KOPT-K1 (cell line): ENCODE measurements at regions not wholly inside any gene's neighbourhood (a gene's known extent, or its start where the extent isn't known, plus 50 kb on each side); places are given as distances from the start of the nearest gene placed in this dataset.
A peak's percentile ranks its signal among the peaks of the same experiment; 100 is the strongest.

Source experiments
- H3K27ac ChIP-seq: fragments of 200-600 bp; sonication (generic); 2 replicates; pipeline ENCODE4 v1.5.1; 2016; ENCODE audit warnings: antibody characterized with exemption, mild to moderate bottlenecking, low read depth, low read length; ENCODE audit not compliant: poor library complexity, severe bottlenecking
- H3K36me3 ChIP-seq: fragments of 200-600 bp; sonication (generic); 2 replicates; pipeline ENCODE4 v1.5.1; 2017; ENCODE audit warnings: antibody characterized with exemption, mild to moderate bottlenecking, low read length, moderate library complexity; ENCODE audit not compliant: insufficient read depth
- H3K9me3 ChIP-seq: fragments of 200-600 bp; sonication (generic); 2 replicates; pipeline ENCODE4 v1.5.1; 2017; ENCODE audit warnings: antibody characterized with exemption, low read length, mild to moderate bottlenecking; ENCODE audit not compliant: insufficient read depth, poor library complexity, severe bottlenecking

GRCh38 chr15:70385711-70386110 lies 288.0 kb upstream of the TLE3 start:
- Histone ChIP-seq H3K27ac (no peak overlapping the region), H3K36me3 (no peaks in the 10 kb centered on the region), H3K9me3 (peaks cover 9% of the 10 kb centered on the region)

DNA sequence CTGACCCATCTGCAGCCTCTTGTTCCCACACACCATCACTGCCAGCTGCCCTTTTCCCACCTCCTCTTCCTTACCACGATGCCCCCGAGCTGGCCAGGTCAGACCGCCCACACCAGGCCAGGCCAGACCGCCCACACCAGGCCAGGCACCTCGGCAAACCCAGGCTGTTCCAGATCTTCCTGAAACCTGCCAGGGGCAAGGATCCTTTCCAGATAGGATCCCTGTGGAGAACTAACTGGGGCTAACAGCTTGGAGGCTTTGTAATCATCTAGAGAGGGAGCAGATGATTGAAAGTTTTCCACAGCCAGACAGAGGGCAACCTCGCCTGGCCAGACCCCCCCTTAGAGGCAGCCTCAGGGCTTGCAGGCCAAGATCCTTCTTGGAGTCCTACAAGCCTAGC lies 287.3 kb upstream of the TLE3 start:
- Histone ChIP-seq H3K9me3 (peaks cover 8% of the 10 kb centered on the region), H3K27ac (no peak overlapping the region), H3K36me3 (no peaks in the 10 kb centered on the region)

- no peaks in the 10 kb centered on the region for H3K36me3 ChIP-seq
- H3K9me3 ChIP-seq: peaks cover 8% of the 10 kb centered on the region
- H3K27ac ChIP-seq: no peak overlapping the region
These were observed 286.1 kb upstream of the TLE3 start for GRCh38 chr15:70383856-70384255.

DNA sequence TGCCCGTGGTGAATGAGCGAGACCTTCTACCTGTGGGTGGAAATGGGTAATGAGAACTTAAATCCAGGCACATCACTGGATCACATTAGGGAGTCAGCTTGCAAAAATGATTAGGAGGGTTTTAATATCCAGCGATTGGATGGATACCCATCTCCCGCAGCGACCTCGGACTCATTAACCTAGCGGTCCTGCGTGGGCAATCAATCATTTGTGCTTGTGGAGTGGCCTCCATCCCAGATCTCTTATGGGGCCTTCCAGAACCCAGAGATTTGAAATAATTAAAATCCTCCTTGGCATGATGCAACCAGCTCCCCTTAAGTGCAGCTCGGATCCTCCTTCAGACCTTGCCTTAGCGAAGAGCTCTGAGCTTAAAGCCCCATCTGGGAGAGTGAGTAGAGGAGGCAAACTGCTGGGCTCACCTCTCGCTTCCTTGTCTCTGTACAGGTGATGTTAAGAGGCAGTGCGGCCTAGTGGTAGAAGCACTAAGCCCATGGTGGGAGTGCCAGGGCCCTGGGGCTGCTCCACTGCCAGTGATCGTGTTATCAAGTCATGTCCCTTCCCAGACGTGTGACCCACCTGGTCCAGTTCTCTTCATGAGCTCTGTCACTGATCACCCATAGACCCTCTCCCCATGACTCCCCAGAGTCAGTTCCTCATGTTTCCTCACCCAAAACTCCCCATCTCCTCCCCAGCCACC lies 285.2 kb upstream of the TLE3 start:
- Histone ChIP-seq H3K9me3 (peaks cover 8% of the 10 kb centered on the region), H3K36me3 (no peaks in the 10 kb centered on the region), H3K27ac (no peak overlapping the region)

DNA sequence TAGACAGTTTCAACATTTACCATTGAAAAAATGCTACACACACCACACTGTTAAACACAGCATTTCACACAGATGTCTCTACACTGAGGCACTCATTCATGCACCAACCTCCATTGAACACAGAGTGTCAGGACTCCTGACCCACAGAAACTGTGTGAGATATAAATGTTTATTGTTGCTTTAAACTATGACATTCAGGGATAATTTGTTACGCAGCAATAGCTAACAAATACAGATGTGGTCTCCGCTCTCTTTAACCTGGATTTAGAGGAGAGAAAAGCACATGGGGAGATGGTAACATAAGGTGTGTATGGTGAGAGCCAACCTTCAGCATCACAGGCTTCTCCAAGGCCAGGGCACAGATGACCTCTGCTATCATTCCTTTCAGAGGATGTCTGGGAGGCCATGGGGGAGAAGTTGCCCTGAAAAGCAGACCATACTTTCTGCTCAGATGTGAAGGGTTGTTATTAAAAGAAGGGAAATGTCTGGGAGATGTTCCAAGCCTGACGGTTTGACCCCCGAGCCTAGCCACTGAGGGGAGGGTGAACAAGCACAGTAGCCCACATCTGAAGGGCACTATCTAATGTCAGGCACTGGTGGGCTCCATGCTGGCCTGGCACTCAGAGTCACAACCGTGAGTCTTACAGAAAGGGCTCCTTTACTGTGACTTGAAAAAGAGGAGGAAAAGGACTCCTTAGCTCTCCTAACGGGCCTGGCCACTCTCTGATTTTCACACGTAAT lies 284.5 kb upstream of the TLE3 start:
- Histone ChIP-seq H3K36me3 (no peaks in the 10 kb centered on the region), H3K9me3 (peaks cover 8% of the 10 kb centered on the region), H3K27ac (no peak overlapping the region)

DNA sequence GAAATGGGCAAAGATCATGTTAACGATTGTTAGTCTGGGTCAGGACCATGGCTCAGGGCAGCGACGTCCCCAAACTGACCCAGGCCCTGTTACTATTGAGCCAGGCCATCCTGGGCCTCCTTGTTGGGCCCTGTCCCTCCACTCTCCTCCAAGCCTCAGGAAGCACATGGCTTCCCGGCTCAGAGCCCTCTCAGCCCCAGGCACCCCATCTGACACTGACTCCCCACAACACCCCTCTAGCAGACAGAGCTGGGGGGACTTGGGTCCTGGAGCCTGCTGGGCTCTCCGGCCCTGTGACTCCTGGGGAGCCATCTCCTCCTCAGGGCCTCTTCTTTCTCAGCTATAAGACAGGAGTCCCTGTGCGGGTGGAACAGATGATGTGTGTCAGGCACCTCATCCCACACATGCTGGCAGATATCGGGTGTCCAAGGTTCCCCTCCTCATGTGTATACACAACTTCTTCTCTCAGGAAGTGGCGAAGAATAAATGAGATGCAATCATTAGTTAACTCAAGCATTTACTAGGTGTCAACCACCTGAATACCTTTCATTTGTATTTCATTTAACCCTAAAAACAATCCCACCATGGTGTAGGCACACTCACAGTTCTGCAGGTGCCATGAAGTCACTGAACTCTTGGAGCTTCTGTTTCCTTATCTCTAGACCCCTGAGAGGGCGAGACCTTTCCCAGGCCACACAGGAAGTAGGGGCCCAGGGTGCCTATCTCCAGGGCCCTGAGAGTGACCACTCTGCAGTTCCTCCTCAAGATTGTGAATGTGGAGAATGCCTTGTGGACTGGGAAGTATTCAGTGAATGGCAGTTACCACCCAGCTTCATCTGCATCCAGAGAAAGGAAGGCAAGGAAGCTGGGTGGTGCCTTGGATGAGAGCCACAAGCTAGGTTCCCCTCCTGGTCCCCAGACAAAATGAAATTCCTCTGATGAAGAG lies 282.5 kb upstream of the TLE3 start:
- H3K36me3 ChIP-seq: no peaks in the 10 kb centered on the region
- peaks cover 8% of the 10 kb centered on the region for H3K9me3 ChIP-seq
- H3K27ac ChIP-seq: peak overlapping the region; percentile 63

- Histone ChIP-seq H3K27ac (peak overlapping the region; percentile 63), H3K36me3 (no peaks in the 10 kb centered on the region), H3K9me3 (peaks cover 8% of the 10 kb centered on the region)
These were observed 281.4 kb upstream of the TLE3 start for GRCh38 chr15:70379134-70379533.

GRCh38 chr15:70378126-70379031 lies 280.7 kb upstream of the TLE3 start:
- peak overlapping the region; percentile 63 for H3K27ac ChIP-seq
- peaks cover 8% of the 10 kb centered on the region for H3K9me3 ChIP-seq
- no peaks in the 10 kb centered on the region for H3K36me3 ChIP-seq

GRCh38 chr15:70376929-70377691 lies 279.4 kb upstream of the TLE3 start:
- H3K27ac ChIP-seq: peak overlapping the region; percentile 51
- peaks cover 6% of the 10 kb centered on the region for H3K9me3 ChIP-seq
- H3K36me3 ChIP-seq: no peaks in the 10 kb centered on the region

DNA sequence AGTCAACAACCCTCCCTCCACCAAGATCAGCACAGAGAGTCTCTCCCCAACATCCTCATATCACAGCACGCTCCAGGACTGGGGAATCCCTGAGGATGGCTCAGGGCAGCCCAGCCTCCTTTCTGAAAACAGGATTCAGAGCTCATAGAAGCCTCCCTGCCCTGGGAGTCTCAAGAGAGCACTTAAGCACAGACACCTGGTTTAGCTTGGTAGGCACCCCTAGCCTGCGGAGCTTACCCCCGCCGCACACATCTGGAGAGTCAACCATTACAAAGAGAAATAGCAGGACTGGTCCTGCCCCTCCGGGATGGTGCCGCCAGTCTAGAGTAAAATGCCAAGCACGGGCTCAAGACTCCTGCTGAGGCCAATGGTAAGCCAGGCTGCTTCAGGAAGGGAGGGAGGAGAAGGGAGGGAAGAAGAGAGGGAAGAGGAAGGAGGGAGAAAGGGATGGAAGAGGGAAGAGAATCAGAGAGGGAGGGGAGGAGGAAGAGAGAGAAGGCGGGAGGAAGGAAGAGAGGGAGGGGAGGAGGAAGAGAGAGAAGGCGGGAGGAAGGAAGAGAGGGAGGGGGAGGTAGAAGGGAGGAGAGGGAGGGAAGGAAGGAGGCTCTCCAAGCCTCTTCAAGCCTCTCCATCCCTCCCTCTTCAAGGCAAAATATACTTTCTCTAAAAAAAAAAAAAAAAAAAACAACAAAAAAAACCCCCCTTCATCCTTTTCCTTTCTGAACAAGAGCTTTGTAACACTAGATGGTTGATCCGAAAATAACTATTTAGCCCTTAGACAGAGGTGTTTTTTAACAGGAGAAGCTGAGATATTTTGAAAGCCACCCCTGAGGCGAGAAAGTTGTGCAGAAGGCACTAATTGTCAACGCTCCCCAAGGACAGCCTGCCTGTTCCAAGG lies 278.6 kb upstream of the TLE3 start:
- peak overlapping the region; percentile 51 for H3K27ac ChIP-seq
- no peaks in the 10 kb centered on the region for H3K9me3 ChIP-seq
- no peaks in the 10 kb centered on the region for H3K36me3 ChIP-seq

GRCh38 chr15:70375586-70375985 lies 277.9 kb upstream of the TLE3 start:
- Histone ChIP-seq H3K9me3 (no peaks in the 10 kb centered on the region), H3K36me3 (no peaks in the 10 kb centered on the region), H3K27ac (peak overlapping the region; percentile 12)

DNA sequence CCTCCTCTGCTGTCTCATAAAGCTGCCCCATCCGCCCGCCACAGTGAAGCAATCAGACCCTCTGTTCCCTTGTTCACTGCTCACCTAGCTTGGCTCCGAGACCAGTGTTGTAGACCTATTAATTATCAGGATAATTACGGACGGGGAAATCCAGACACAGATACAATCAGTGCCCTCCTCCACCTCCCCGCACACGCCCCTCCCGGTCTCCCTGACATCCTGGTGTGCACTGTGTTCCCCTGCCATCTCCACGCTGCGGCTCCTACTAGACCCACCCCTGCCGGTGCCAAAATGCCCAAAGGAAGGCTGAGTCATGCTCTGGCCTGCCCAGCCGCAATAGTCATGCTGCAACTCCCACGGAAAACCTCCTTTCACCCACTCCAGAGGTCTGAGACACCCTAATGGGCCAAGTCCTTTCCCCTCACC lies 277.3 kb upstream of the TLE3 start:
- peak overlapping the region; percentile 12 for H3K27ac ChIP-seq
- no peaks in the 10 kb centered on the region for H3K36me3 ChIP-seq
- H3K9me3 ChIP-seq: no peaks in the 10 kb centered on the region

DNA sequence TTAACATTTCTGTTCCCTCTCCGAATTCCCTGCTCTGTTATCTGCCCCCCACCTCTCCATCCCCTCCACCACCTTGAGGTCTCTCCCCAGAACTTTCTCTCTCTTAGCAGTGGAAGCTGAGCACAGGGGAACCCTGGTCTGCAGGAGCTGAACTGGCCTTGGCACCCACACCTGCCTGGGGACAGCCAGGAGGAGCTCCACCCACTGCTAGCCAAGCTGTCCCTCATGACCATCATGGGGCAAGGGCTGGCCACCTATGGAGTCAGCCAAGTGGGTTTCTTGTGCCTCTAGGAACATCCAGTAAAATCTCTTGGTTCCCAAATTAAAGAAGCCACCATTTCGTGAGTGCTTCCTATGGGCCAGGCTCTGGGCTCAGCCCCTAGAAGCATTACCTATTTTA lies 276.4 kb upstream of the TLE3 start:
- H3K36me3 ChIP-seq: no peaks in the 10 kb centered on the region
- no peak overlapping the region for H3K27ac ChIP-seq
- peaks cover 6% of the 10 kb centered on the region for H3K9me3 ChIP-seq
